ENCODE measurements at regions not wholly inside any gene's neighbourhood (a gene's known extent, or its start where the extent isn't known, plus 50 kb on each side); places are given as distances from the start of the nearest gene placed in this dataset.

GRCh38 chr5:17992291-17992690 is 358.0 kb downstream of the TAF11L14 start:
- BruUV-seq (replicated peaks), result no TSS peak
- DNase-seq, result no peak
- Mint-ChIP-seq H3K36me3 (ENCODE audit: insufficient read depth, unreplicated experiment) (no peaks in the 10 kb centered on the region), H3K27ac (ENCODE audit: unreplicated experiment) (no peak overlapping the region), H3K9me3 (ENCODE audit: low read depth, unreplicated experiment) (peaks cover 6% of the 10 kb centered on the region), H3K4me1 (ENCODE audit: low read depth, unreplicated experiment) (no peaks in the 10 kb centered on the region), H3K27me3 (ENCODE audit: unreplicated experiment) (no peaks in the 10 kb centered on the region), H3K4me3 (ENCODE audit: low read depth, unreplicated experiment) (no peak overlapping the region)
- CTCF ChIA-PET, result no interaction called here
- TF ChIP-seq, protein P1, sequence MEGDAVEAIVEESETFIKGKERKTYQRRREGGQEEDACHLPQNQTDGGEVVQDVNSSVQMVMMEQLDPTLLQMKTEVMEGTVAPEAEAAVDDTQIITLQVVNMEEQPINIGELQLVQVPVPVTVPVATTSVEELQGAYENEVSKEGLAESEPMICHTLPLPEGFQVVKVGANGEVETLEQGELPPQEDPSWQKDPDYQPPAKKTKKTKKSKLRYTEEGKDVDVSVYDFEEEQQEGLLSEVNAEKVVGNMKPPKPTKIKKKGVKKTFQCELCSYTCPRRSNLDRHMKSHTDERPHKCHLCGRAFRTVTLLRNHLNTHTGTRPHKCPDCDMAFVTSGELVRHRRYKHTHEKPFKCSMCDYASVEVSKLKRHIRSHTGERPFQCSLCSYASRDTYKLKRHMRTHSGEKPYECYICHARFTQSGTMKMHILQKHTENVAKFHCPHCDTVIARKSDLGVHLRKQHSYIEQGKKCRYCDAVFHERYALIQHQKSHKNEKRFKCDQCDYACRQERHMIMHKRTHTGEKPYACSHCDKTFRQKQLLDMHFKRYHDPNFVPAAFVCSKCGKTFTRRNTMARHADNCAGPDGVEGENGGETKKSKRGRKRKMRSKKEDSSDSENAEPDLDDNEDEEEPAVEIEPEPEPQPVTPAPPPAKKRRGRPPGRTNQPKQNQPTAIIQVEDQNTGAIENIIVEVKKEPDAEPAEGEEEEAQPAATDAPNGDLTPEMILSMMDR (IDR thresholded peaks at IDR 0.05; ENCODE audit: unreplicated experiment), result no peak
- intact Hi-C loops (cut with micrococcal nuclease; ENCODE audit: unreplicated experiment), result no loop called here

DNA sequence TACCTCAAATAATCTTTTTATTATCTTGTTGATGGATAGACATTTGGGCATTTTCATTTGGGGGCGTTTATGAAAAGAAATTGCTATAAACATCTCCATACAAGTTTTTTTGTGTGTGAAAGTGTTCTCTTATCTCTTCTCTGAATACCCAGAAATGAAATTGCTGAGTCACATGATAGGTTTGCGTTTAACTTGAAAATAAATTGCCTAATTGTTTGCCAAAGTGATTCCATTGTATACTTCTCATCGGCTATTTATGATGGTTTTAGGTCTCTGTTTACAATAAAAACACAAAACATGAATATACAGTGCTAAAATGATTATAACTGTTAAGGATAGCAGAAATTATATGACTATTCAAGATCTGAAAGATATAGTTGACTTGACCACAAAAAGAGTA is 361.7 kb downstream of the TAF11L14 start:
- TF ChIP-seq, protein P1 (IDR thresholded peaks at IDR 0.05; ENCODE audit: unreplicated experiment), result no peak
- BruUV-seq (replicated peaks), result no TSS peak
- no peaks in the 10 kb centered on the region for H3K36me3 Mint-ChIP-seq (ENCODE audit: insufficient read depth, unreplicated experiment)
- DNase-seq, result no peak
- intact Hi-C loops (cut with micrococcal nuclease; ENCODE audit: unreplicated experiment), result no loop called here
- H3K4me1 Mint-ChIP-seq (ENCODE audit: low read depth, unreplicated experiment), result no peaks in the 10 kb centered on the region
- no peak overlapping the region for H3K27ac Mint-ChIP-seq (ENCODE audit: unreplicated experiment)
- peaks cover 6% of the 10 kb centered on the region for H3K9me3 Mint-ChIP-seq (ENCODE audit: low read depth, unreplicated experiment)
- CTCF ChIA-PET, result no interaction called here
- no peak overlapping the region for H3K4me3 Mint-ChIP-seq (ENCODE audit: low read depth, unreplicated experiment)
- H3K27me3 Mint-ChIP-seq (ENCODE audit: unreplicated experiment), result no peaks in the 10 kb centered on the region

DNA sequence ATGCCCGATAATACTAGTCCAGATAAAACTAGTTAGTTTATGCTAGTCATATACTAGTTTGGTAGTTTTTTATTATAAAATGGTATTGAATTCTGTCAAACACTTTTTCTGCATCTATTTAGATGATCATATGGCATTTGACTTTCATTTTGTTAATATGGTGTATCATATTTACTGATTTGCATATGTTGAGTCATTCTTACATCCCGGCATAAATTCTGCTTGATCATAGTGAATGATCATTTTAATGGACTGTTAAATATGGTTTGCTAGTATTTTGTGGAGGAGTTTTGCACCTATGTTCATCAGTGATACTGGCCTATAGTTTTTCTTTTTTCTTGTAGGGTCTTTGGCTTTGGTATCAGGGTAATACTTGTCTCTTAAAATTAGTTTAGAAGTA is 365.6 kb downstream of the TAF11L14 start:
- H3K9me3 Mint-ChIP-seq (ENCODE audit: low read depth, unreplicated experiment), result peaks cover 14% of the 10 kb centered on the region
- CTCF ChIA-PET, result no interaction called here
- no TSS peak for BruUV-seq (replicated peaks)
- H3K27ac Mint-ChIP-seq (ENCODE audit: unreplicated experiment), result no peak overlapping the region
- TF ChIP-seq, protein P1 (IDR thresholded peaks at IDR 0.05; ENCODE audit: unreplicated experiment), result no peak
- H3K27me3 Mint-ChIP-seq (ENCODE audit: unreplicated experiment), result no peaks in the 10 kb centered on the region
- intact Hi-C loops (cut with micrococcal nuclease; ENCODE audit: unreplicated experiment), result no loop called here
- H3K36me3 Mint-ChIP-seq (ENCODE audit: insufficient read depth, unreplicated experiment), result no peaks in the 10 kb centered on the region
- no peaks in the 10 kb centered on the region for H3K4me1 Mint-ChIP-seq (ENCODE audit: low read depth, unreplicated experiment)
- no peak overlapping the region for H3K4me3 Mint-ChIP-seq (ENCODE audit: low read depth, unreplicated experiment)
- DNase-seq, result no peak

- intact Hi-C loops (cut with micrococcal nuclease; ENCODE audit: unreplicated experiment), result no loop called here
- H3K4me1 Mint-ChIP-seq (ENCODE audit: low read depth, unreplicated experiment), result no peaks in the 10 kb centered on the region
- no peaks in the 10 kb centered on the region for H3K27me3 Mint-ChIP-seq (ENCODE audit: unreplicated experiment)
- CTCF ChIA-PET, result no interaction called here
- no TSS peak for BruUV-seq (replicated peaks)
- H3K9me3 Mint-ChIP-seq (ENCODE audit: low read depth, unreplicated experiment), result peaks cover 16% of the 10 kb centered on the region
- no peak overlapping the region for H3K27ac Mint-ChIP-seq (ENCODE audit: unreplicated experiment)
- TF ChIP-seq, protein P1 (IDR thresholded peaks at IDR 0.05; ENCODE audit: unreplicated experiment), result no peak
- no peaks in the 10 kb centered on the region for H3K36me3 Mint-ChIP-seq (ENCODE audit: insufficient read depth, unreplicated experiment)
- no peak for DNase-seq
- no peak overlapping the region for H3K4me3 Mint-ChIP-seq (ENCODE audit: low read depth, unreplicated experiment)
These were observed 366.5 kb downstream of the TAF11L14 start for GRCh38 chr5:18000744-18001143.
